Neuronal stem cell (in vitro differentiated cells): ENCODE measurements at regions not wholly inside any gene's neighbourhood (a gene's known extent, or its start where the extent isn't known, plus 50 kb on each side); places are given as distances from the start of the nearest gene placed in this dataset.

ENCODE experiments used
- DNase-seq: peaks from one replicate; pipeline ENCODE4 v3.0.0-alpha.2; 2013; ENCODE audit warnings: low spot score
- H2AFZ ChIP-seq: one replicate; pipeline ENCODE4 v1.6.1; 2013; ENCODE audit warnings: mild to moderate bottlenecking, low read length, inconsistent platforms
- H2AK5ac ChIP-seq: 2 replicates; pipeline ENCODE4 v1.6.1; 2013; ENCODE audit warnings: low read depth, mild to moderate bottlenecking, inconsistent platforms, low read length, moderate library complexity, mixed read lengths
- H2BK120ac ChIP-seq: 2 replicates; pipeline ENCODE4 v1.6.1; 2013; ENCODE audit warnings: low read depth, mild to moderate bottlenecking, inconsistent platforms, low read length, moderate library complexity, mixed read lengths
- H2BK12ac ChIP-seq: one replicate; pipeline ENCODE4 v1.6.1; 2013; ENCODE audit warnings: low read length, inconsistent platforms
- H2BK15ac ChIP-seq: 2 replicates; pipeline ENCODE4 v1.6.1; 2013; ENCODE audit warnings: mild to moderate bottlenecking, low read length, inconsistent platforms, mixed read lengths
- H2BK5ac ChIP-seq: one replicate; pipeline ENCODE4 v1.6.1; 2013; ENCODE audit warnings: inconsistent platforms, mild to moderate bottlenecking, low read length, moderate library complexity
- H3K14ac ChIP-seq: one replicate; pipeline ENCODE4 v1.6.1; 2013; ENCODE audit warnings: low read length, inconsistent platforms
- H3K18ac ChIP-seq: 2 replicates; pipeline ENCODE4 v1.6.1; 2013; ENCODE audit warnings: low read length, inconsistent platforms
- H3K23ac ChIP-seq: 2 replicates; pipeline ENCODE4 v1.6.1; 2013; ENCODE audit warnings: low read depth, mild to moderate bottlenecking, mixed read lengths, low read length, inconsistent platforms; ENCODE audit not compliant: poor library complexity
- H3K27ac ChIP-seq: replicated peaks from 3 replicates; pipeline ENCODE4 v1.5.1; 2013; ENCODE audit warnings: low read length, inconsistent platforms
- H3K27me3 ChIP-seq, 3 experiments: 2 replicates each; pipeline ENCODE4 v1.6.1; 2013; ENCODE audit warnings: low read length in 3 of 3, mild to moderate bottlenecking in 2 of 3, inconsistent platforms in 1 of 3, low read depth in 1 of 3, mixed read lengths in 1 of 3, moderate library complexity in 1 of 3; ENCODE audit not compliant: control insufficient read depth in 3 of 3, insufficient read depth in 3 of 3
- H3K36me3 ChIP-seq, 2 donors: replicated peaks in 1 of 2; 2 replicates each; pipeline ENCODE4 v1.6.1; 2013; ENCODE audit warnings: low read length in 2 of 2; ENCODE audit not compliant: control insufficient read depth in 2 of 2, insufficient read depth in 2 of 2
- H3K4ac ChIP-seq: 2 replicates; pipeline ENCODE4 v1.6.1; 2013; ENCODE audit warnings: inconsistent platforms, mild to moderate bottlenecking, low read length, moderate library complexity
- H3K4me1 ChIP-seq, 2 donors: 1 replicate in 1 of 2; 2 replicates in 1 of 2; pipeline ENCODE4 v1.6.1; 2013; ENCODE audit warnings: low read length in 2 of 2, low read depth in 1 of 2; ENCODE audit not compliant: control insufficient read depth in 2 of 2, insufficient read depth in 1 of 2
- H3K4me2 ChIP-seq: one replicate; pipeline ENCODE4 v1.6.1; 2013; ENCODE audit warnings: mild to moderate bottlenecking, low read length, inconsistent platforms; ENCODE audit not compliant: insufficient read depth, poor library complexity, severe bottlenecking
- H3K4me3 ChIP-seq, 2 donors: 2 replicates each; pipeline ENCODE4 v1.5.1; 2013; ENCODE audit warnings: low read length in 2 of 2, mild to moderate bottlenecking in 2 of 2, inconsistent platforms in 1 of 2, moderate library complexity in 1 of 2
- H3K79me1 ChIP-seq: one replicate; pipeline ENCODE4 v1.6.1; 2013; ENCODE audit warnings: low read depth, mild to moderate bottlenecking, inconsistent platforms, low read length, moderate library complexity
- H3K9ac ChIP-seq: one replicate; pipeline ENCODE4 v1.6.1; 2013; ENCODE audit warnings: mild to moderate bottlenecking, low read depth, low read length, inconsistent platforms; ENCODE audit not compliant: poor library complexity
- H3K9me3 ChIP-seq, 2 donors: replicated peaks in 1 of 2; 2 replicates each; pipeline versions ENCODE3 to v1.6.1; 2013; ENCODE audit warnings: low read length in 2 of 2, mild to moderate bottlenecking in 2 of 2, inconsistent platforms in 1 of 2, low read depth in 1 of 2, mixed read lengths in 1 of 2, moderate library complexity in 1 of 2; ENCODE audit not compliant: control insufficient read depth in 2 of 2, insufficient read depth in 1 of 2
- H4K8ac ChIP-seq: one replicate; pipeline ENCODE4 v1.6.1; 2013; ENCODE audit warnings: low read depth, mild to moderate bottlenecking, inconsistent platforms, low read length, moderate library complexity
- H4K91ac ChIP-seq: one replicate; pipeline ENCODE4 v1.6.1; 2013; ENCODE audit warnings: low read length, low read depth, mild to moderate bottlenecking, inconsistent platforms; ENCODE audit not compliant: poor library complexity
- WGBS, 2 donors: extraction: QIAGEN DNeasy Blood & Tissue Kit; methylation state at CpG; one replicate each; pipeline ENCODE4 v1.1.7; 2013; ENCODE audit warnings: missing lambda C conversion rate in 2 of 2, mixed read lengths in 1 of 2; ENCODE audit not compliant: insufficient read length in 2 of 2, insufficient replicate concordance in 1 of 2; ENCODE audit errors: extremely low coverage in 2 of 2; 5-methylcytosine and 5-hydroxymethylcytosine counted together

- Histone ChIP-seq H2AFZ (no peak overlapping the region), H4K91ac (no peak overlapping the region)
- no CpG with 5 or more reads among the region's 3 CpGs for WGBS, 2 donors
These were observed 1622.8 kb upstream of the B3GALT2 start for GRCh38 chr1:194809215-194809614.

GRCh38 chr1:194807530-194808220 is 1621.3 kb upstream of the B3GALT2 start:
- Histone ChIP-seq H3K14ac (no peak overlapping the region), H3K36me3 (no peaks in the 10 kb centered on the region), H2BK5ac (no peak overlapping the region), H3K18ac (no peak overlapping the region), H2AK5ac (no peak overlapping the region), H3K27me3 (no peaks in the 10 kb centered on the region), H3K79me1 (no peaks in the 10 kb centered on the region), H3K9me3 (no peaks in the 10 kb centered on the region), H3K4me2 (no peak overlapping the region), H3K27ac (no peak overlapping the region), H3K4me1 (no peaks in the 10 kb centered on the region), H4K91ac (no peak overlapping the region), H2BK120ac (no peak overlapping the region), H3K23ac (no peak overlapping the region), H3K4me3 (no peak overlapping the region), H2BK12ac (no peak overlapping the region), H2AFZ (no peak overlapping the region), H3K4ac (no peak overlapping the region), H2BK15ac (no peak overlapping the region), H4K8ac (no peak overlapping the region), H3K9ac (no peak overlapping the region)
- no peak for DNase-seq
- WGBS, 2 donors: no CpG with 5 or more reads among the region's 1 CpG

More at GRCh38 chr1:194809215-194809614, 1622.8 kb upstream of the B3GALT2 start:
- Histone ChIP-seq H2AK5ac (no peak overlapping the region), H3K4me3 (no peak overlapping the region), H2BK15ac (no peak overlapping the region), H3K27ac (no peak overlapping the region), H4K8ac (no peak overlapping the region), H3K36me3 (no peaks in the 10 kb centered on the region), H2BK12ac (no peak overlapping the region), H2BK120ac (no peak overlapping the region), H3K4me1 (no peaks in the 10 kb centered on the region), H3K27me3 (no peaks in the 10 kb centered on the region), H3K4ac (no peak overlapping the region), H3K23ac (no peak overlapping the region), H3K18ac (no peak overlapping the region), H2BK5ac (no peak overlapping the region), H3K9me3 (no peaks in the 10 kb centered on the region), H3K9ac (no peak overlapping the region), H3K79me1 (no peaks in the 10 kb centered on the region), H3K14ac (no peak overlapping the region), H3K4me2 (no peak overlapping the region)
- DNase-seq: no peak

- Histone ChIP-seq H2BK5ac (no peak overlapping the region), H3K27me3 (no peaks in the 10 kb centered on the region), H4K91ac (no peak overlapping the region), H3K79me1 (no peaks in the 10 kb centered on the region), H2AFZ (no peak overlapping the region), H2AK5ac (no peak overlapping the region), H2BK12ac (no peak overlapping the region), H3K23ac (no peak overlapping the region), H3K4ac (no peak overlapping the region), H3K4me2 (no peak overlapping the region), H4K8ac (no peak overlapping the region), H3K27ac (no peak overlapping the region), H3K36me3 (no peaks in the 10 kb centered on the region), H3K4me3 (no peak overlapping the region), H2BK120ac (no peak overlapping the region), H3K18ac (no peak overlapping the region), H3K4me1 (no peaks in the 10 kb centered on the region), H3K14ac (no peak overlapping the region), H2BK15ac (no peak overlapping the region), H3K9me3 (no peaks in the 10 kb centered on the region), H3K9ac (no peak overlapping the region)
- DNase-seq: no peak
- WGBS, 2 donors: no CpG with 5 or more reads among the region's 3 CpGs
These were observed 1616.2 kb upstream of the B3GALT2 start for GRCh38 chr1:194802572-194802971.

GRCh38 chr1:194795917-194796593 is 1609.6 kb upstream of the B3GALT2 start:
- Histone ChIP-seq H3K4me2 (no peak overlapping the region), H4K91ac (no peak overlapping the region), H2BK12ac (no peak overlapping the region), H4K8ac (no peak overlapping the region), H3K36me3 (no peaks in the 10 kb centered on the region), H3K18ac (no peak overlapping the region), H3K79me1 (no peaks in the 10 kb centered on the region), H3K4me3 (no peak overlapping the region), H2BK5ac (no peak overlapping the region), H3K14ac (no peak overlapping the region), H2BK15ac (no peak overlapping the region), H3K27ac (no peak overlapping the region), H3K4ac (no peak overlapping the region), H2BK120ac (no peak overlapping the region), H2AFZ (no peak overlapping the region), H3K4me1 (no peaks in the 10 kb centered on the region), H3K9ac (no peak overlapping the region), H2AK5ac (no peak overlapping the region), H3K9me3 (no peaks in the 10 kb centered on the region), H3K27me3 (no peaks in the 10 kb centered on the region), H3K23ac (no peak overlapping the region)
- no peak for DNase-seq
- WGBS, 2 donors: no CpG with 5 or more reads among the region's 4 CpGs
